HG02973 (cell line): ENCODE measurements at regions not wholly inside any gene's neighbourhood (a gene's known extent, or its start where the extent isn't known, plus 50 kb on each side); places are given as distances from the start of the nearest gene placed in this dataset.
"Not testable (repeated sequence)": the region's sequence is repeated elsewhere in the genome, so short reads cannot be mapped to it uniquely, and the experiment has no call there.

Source experiments
- ATAC-seq: cut with Tn5 transposase; IDR thresholded peaks from one replicate; pipeline ENCODE4 v1.9.1; 2021; ENCODE audit warnings: moderate library complexity; ENCODE audit not compliant: unreplicated experiment

DNA sequence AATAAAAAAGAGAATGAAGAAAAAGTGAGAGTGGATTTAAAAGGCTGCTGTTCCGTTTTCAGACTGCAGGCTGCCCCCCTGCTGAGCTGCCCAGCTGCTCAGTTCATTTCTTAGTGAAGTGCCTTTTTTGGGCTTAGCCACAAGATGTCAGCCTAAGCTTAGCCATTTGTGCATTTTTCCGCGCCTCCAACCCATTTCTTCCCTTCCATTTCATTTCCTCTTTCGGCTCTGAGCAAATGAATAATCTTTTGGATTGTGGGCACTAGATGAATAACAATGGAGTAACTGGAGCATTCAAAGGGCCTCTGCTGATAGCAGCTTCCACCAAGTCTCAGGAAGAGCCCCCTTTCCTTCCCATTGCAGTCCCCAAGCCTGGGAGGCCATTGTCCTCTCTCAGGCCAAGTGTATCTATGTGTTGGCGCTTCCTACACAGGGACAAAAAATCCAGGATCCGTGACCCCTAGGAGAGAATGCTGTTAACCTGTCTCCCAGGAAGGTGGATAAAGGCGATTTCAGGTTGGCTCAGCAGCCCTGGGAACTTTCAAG lies 83.5 kb upstream of the SPTLC3 start:
- peak; percentile 97 for ATAC-seq

DNA sequence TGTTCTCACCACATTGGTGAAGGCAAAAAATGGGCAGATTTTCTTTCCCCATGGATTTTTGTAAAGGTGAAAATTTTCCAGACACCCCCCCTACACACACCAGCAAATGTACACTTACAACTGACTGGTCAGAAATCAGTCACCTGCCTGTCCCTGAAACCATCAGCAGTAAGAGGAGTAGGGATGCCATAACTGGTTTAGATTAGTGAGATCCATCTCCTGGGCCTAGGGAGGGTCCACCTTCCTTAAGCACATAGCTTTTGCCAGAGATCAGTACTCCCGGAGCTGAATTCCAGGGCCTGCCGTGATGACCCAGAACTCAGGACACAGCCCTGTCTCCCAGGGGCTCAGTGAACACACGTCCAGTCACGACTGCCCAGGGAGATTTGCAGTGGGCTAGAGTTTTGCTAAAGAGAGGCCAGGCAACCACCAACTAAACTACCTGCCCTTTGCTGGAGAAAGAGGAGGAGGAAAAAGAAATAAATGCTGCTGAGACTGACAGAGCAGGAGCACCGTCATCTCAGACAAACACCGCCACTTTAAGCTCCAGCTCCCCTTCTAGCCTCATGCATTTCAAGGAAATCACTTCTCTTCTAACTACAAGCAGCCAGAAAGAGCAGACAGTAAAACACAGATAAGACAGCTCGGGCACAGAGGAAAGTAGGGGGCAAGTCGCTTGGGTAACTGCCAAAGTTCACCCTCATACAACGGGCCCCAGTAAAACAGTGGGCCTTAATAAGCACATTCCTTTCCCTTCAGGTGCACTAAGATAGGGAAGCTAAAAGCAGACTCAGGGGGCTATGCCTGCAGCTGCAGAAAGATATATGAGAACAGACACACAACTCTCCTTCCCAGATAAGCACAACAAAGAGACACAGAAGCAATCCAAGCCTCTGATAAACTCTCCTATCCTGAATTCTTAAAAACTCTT lies 82.6 kb upstream of the SPTLC3 start:
- no peak for ATAC-seq

DNA sequence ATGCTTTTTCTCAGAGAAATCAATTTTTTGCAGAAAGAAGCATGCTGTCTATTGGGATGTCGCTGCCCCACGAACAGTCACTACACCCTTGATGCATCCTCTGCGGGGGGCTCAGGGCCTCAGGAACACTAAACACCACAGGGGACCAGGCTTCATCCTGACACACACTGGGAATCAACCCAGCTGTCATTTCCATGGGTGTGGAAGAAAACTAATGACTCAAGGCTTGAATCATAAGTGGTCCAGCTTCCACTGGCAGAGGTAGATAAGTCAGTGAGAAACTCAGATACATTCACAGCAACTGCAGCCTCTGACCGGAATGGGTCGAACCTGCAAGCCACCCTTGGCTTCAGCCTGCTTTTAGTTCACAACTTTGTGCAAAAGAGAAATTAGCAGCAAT lies 81.3 kb upstream of the SPTLC3 start:
- no peak for ATAC-seq

DNA sequence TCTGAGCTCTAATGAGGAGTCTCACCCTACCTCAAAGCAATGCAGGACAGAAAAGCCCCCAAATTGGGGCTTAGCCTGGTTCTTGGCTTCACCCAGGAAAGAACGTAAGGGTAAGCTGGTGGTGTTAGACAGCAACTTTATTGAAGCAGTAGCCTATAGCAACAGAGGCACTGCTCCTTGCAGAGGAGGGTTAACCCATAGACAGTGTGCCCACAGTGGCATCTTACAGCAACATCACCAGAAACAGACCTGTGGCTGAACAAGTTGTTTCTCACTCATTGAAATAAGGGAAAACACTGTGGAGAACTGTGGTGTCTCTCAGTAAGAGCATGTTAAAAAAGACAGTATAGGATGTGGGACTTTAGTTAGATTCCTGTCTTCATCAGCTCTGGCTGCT lies 80.4 kb upstream of the SPTLC3 start:
- ATAC-seq: no peak

DNA sequence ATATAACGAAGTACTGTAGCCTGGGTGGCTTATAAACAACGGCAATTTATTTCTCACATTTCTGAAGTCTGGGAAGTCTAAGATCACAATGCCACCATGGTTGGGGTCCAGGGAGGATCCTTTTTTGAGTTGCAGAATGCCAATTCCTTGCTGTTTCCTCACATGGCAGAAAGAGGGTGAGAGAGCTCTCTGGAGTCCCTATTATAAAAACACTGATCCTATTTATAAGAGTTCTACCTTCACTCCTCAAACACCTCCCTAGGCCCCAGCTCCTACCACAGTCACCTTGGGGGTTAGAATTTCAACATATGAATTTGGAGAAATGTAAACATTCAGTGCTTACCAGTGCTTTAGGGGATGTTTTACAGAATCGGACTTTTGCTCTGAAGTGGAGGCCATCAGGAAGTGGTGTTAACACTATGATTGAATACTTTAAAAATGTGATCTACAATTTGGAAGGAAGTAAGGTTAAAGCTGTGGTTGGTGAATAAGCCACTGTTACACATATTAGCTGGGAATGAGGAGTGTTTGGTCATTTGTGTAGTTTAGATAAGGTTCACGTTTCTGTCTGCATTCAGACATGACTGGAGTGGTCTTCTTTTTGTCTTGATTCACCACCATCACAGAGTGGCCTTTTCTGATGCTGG lies 79.9 kb upstream of the SPTLC3 start:
- ATAC-seq: no peak

DNA sequence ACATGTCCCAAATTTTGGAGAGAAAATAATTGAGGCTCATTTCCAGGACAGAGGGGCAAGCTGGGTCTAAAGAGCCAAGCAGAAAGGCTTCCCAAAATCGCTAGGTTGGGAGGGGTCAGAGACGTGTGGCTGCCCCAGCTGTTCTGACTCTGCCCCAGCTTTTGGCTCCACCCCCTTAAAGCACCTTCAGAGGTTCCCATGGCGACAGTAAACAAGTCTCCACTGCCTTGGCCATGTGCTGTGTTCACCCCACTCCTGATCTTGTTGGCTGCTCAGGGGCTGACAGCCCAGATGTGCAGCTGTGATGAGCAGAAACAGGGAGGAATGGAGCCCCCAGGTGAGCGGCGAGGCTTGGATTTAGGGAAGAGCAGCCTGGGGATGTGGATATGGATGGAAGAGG lies 72.8 kb upstream of the SPTLC3 start:
- no peak for ATAC-seq

DNA sequence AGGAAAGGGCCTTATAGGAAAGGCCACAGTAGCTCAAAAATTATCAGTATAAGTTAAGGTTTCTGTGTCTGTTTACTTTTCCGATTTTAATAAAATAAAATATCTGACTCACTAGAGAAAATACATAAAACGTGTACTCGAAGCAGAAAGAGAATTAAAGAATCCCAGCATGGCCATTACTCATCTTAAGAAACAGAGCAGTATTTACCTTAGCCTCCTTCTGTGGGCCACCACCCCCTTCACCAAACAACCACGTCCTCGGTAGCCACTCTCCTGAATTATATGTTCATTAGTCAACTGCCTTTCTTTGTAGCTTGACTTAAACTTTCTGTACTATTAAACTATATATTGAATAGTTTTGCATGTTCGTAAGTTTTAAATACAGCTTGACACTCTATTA lies 72.2 kb upstream of the SPTLC3 start:
- ATAC-seq: no peak

DNA sequence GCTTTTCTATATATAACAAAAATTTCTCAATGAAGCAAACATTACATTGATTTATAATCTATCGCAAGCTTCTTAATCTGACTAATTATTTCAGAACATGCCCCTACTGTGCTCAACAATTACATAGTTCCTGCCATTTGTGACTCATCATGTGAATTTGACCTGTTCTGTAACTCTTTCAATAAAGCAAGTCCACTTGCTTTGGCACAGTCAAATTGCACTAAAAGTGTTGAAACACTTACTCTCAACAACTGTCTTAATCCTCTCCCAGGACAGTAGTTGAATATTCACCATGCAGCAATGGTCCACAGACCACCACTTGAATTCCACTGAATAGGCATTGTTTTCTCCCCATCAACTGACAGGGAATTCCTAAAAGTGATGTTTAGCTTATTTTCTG lies 67.7 kb upstream of the SPTLC3 start:
- no peak for ATAC-seq

DNA sequence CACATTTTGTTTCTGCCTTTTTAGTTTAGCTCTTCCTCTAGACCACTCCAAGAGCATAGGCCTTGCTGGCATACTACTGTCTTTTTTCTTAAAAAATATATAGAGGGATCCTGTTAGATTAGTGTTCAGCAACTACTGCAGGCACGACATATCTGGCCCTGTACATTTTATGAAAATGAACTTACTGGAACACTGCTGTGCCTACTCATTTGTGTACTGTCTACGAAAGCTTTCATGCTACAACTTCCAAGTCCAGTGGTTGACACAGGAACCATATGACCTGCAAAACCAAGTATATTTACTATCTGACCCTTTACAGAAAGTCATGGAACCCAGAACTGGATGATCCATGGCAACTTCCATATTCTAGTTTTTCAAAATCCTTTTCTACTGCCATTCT lies 66.6 kb upstream of the SPTLC3 start:
- no peak for ATAC-seq

DNA sequence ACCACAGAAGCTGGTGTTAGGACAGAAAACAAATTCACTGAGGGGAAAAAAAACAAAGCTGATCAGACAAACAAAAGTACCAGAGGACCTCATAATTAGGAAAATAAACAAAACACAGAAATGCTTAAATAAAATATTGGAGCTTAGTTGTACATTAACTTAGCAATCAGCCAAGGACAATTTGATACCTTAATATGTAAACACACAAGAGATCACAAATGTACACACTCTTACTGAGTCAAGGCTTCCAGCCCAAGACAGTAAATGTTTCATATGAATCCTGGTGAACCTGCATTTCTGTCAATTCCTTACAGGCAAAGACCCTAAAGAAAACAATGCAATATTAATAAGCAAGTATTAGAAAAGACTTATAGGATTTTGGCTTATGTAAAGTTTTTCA lies 62.0 kb upstream of the SPTLC3 start:
- ATAC-seq: no peak

DNA sequence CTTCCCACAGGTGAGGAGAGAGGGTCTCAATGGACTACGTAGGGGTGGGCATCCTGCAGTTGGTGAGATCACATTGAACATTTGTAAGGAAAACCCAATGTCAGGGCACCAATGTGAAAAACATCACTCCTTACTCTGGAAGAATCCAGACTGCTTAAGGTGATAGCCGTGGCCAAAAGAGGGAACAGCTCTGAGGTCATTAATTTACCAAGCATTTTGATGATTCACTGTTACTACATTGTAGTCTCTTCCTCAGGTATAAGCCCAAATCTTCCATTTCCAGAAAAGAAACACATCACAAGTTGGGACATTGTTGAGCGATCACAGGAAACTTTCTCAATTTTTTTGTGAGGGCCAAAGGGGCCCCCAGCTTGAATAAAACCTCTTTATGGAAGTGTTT lies 61.1 kb upstream of the SPTLC3 start:
- no peak for ATAC-seq

DNA sequence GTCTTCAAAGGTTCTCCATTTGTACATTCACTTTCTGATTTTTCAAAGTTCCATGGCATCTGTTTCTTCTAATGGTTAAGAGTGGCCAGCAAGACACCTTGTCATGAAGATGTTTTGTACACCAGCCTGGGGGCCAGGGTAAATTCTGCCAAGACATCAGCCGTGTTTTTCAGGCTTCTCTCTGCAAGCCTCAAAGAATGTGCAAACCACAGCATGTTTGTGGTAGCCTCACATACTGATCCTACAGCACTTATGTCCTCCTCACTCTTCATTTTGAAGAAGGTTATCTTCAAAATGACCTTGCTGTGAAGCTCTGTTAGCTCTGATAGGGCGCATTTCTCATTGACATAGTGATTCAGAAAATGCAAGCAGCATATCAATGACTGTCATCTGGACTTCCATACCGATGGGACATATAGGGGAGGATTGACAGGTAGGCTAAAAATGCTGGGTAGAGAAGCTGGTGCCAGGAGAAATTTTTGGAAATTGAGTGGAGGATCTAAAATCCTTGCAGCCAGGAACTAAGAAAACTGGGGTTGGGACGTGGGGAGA lies 59.3 kb upstream of the SPTLC3 start:
- ATAC-seq: no peak

DNA sequence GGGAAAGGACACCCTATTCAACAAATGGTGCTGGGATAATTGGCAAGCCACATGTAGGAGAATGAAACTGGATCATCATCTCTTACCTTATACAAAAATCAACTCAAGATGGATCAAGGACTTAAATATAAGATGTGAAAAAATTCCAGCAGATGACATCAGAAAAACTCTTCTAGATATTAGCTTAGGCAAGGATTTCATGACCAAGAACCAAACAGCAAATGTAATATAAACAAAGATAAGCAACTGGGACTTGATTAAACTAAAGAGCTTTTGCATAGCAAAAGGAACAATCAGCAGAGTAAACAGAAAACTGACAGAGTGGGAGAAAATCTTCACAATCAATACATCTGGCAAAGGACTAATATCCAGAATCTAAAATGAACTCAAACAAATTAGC lies 54.5 kb upstream of the SPTLC3 start:
- not testable (repeated sequence) for ATAC-seq

DNA sequence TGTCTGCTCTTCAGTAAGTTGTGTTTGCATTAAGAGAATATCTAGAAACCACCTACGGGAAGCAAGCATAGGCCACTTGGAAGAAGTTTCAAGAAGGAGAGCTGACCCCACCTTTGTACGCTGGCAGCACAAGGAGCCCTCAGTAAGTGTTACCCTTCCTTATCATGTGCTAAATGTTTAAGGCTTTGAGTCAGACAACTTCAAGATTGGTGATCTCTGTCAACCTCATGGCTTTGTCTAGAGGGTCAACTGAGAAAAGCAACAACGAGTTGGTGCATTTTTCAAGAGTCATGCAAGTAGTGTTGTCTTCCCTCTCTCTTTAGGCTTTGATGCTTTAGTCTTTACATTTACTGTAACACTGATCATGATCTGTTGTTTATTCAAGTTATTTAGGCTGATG lies 53.2 kb upstream of the SPTLC3 start:
- ATAC-seq: no peak

DNA sequence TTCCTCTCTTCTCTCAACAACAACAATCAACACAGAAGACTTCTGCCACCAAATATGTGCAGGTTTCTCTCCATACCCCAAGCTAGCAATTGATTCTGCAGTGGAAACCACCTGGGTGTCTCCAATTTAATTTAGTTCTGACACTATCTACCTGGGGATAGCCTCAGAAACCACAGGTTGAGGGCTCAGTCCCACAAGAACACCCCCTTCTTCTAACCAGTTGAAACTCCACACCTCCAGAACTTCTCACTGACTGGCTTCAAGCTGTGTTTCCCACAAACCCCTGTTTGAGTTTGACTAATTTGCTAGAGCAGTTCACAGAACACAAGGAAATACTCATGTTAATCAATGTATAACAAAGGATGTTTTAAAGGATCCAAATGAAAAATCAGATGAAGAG lies 52.5 kb upstream of the SPTLC3 start:
- ATAC-seq: no peak

DNA sequence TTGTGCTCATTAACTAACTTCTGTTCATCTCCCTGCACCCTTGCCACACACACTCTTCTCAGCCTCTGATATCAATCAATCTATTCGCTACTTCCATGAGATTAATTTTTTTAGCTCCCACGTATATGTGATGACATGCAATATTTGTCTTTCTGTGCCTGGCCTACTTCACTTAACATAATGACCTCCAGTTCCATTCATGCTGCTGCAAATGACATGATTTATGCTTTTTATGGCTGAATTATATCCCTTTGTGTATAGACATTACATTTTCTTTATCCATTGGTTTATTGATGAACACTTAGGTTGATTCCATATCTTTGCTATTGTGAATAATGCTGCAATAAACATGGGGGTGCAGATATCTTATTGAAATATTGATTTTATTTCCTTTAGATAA lies 50.8 kb upstream of the SPTLC3 start:
- no peak for ATAC-seq
